GM21367 (cell line): ENCODE measurements at regions not wholly inside any gene's neighbourhood (a gene's known extent, or its start where the extent isn't known, plus 50 kb on each side); places are given as distances from the start of the nearest gene placed in this dataset.
"Not testable (repeated sequence)": the region's sequence is repeated elsewhere in the genome, so short reads cannot be mapped to it uniquely, and the experiment has no call there.

ENCODE experiments used
- ATAC-seq: cut with Tn5 transposase; IDR thresholded peaks from one replicate; pipeline ENCODE4 v1.9.1; 2021; ENCODE audit not compliant: unreplicated experiment

GRCh38 chr4:121616449-121616848, 80.3 kb downstream of the ANXA5 start:
- not testable (repeated sequence) for ATAC-seq

- ATAC-seq: no peak
Measured at GRCh38 chr4:121614101-121614500, 82.7 kb downstream of the ANXA5 start.

GRCh38 chr4:121599049-121599448, 97.7 kb downstream of the ANXA5 start:
- no peak for ATAC-seq

GRCh38 chr4:121597346-121597934, 99.3 kb downstream of the ANXA5 start:
- ATAC-seq: peak; percentile 75

GRCh38 chr4:121594796-121595526, 101.8 kb downstream of the ANXA5 start:
- ATAC-seq: no peak

- no peak for ATAC-seq
Measured at GRCh38 chr4:121593760-121594159, 103.0 kb downstream of the ANXA5 start.

- not testable (repeated sequence) for ATAC-seq
Measured at GRCh38 chr4:121592257-121592656, 104.5 kb downstream of the ANXA5 start.

GRCh38 chr4:121584836-121585235, 111.9 kb downstream of the ANXA5 start:
- no peak for ATAC-seq

- ATAC-seq: no peak
Measured at GRCh38 chr4:121583396-121583795, 113.4 kb downstream of the ANXA5 start.

- ATAC-seq: no peak
Measured at GRCh38 chr4:121582296-121582695, 114.5 kb downstream of the ANXA5 start.

GRCh38 chr4:121575392-121575791, 121.4 kb downstream of the ANXA5 start:
- not testable (repeated sequence) for ATAC-seq

GRCh38 chr4:121574618-121575017, 122.2 kb downstream of the ANXA5 start:
- ATAC-seq: no peak

GRCh38 chr4:121567748-121568147, 129.0 kb downstream of the ANXA5 start:
- no peak for ATAC-seq

GRCh38 chr4:121564840-121565375, 131.9 kb downstream of the ANXA5 start:
- no peak for ATAC-seq

GRCh38 chr4:121562811-121563210, 134.0 kb downstream of the ANXA5 start:
- no peak for ATAC-seq

- ATAC-seq: no peak
Measured at GRCh38 chr4:121555315-121556107, 141.3 kb downstream of the ANXA5 start.

GRCh38 chr4:121554382-121554781, 142.4 kb downstream of the ANXA5 start:
- ATAC-seq: no peak

- no peak for ATAC-seq
Measured at GRCh38 chr4:121551881-121552280, 144.9 kb downstream of the ANXA5 start.

- no peak for ATAC-seq
Measured at GRCh38 chr4:121551271-121551670, 145.5 kb downstream of the ANXA5 start.

GRCh38 chr4:121541696-121542095, 155.1 kb downstream of the ANXA5 start:
- ATAC-seq: no peak

- ATAC-seq: no peak
Measured at GRCh38 chr4:121535351-121535750, 154.5 kb upstream of the QRFPR start.

- ATAC-seq: no peak
Measured at GRCh38 chr4:121534187-121534586, 153.4 kb upstream of the QRFPR start.
